ENCODE measurements at regions not wholly inside any gene's neighbourhood (a gene's known extent, or its start where the extent isn't known, plus 50 kb on each side); places are given as distances from the start of the nearest gene placed in this dataset.

- Histone ChIP-seq H3K4me2 (ENCODE audit: low read length) (no peak overlapping the region), H2AFZ (ENCODE audit: low read depth, low read length) (no peak overlapping the region), H3K27me3 (ENCODE audit: insufficient read depth, low read depth, low read length) (no peaks in the 10 kb centered on the region)
These were observed 113.0 kb upstream of the COPS8 start for GRCh38 chr2:236972491-236973342.

More at GRCh38 chr2:236972491-236973342, 113.0 kb upstream of the COPS8 start:
- Histone ChIP-seq H3K36me3 (ENCODE audit: insufficient read depth, low read length) (no peaks in the 10 kb centered on the region), H3K79me2 (replicated peaks; ENCODE audit: insufficient read depth, low read length) (no peaks in the 10 kb centered on the region), H3K9ac (ENCODE audit: low read length) (no peak overlapping the region), H4K20me1 (ENCODE audit: insufficient read depth) (no peaks in the 10 kb centered on the region), H3K9me3 (ENCODE audit: low read length) (no peaks in the 10 kb centered on the region), H3K4me3 (ENCODE audit: low read length) (no peak overlapping the region), H3F3A (ENCODE audit: insufficient read depth, low read length, poor library complexity, severe bottlenecking) (no peaks in the 10 kb centered on the region), H3K27ac (ENCODE audit: low read length) (no peak overlapping the region), H3K9me2 (ENCODE audit: insufficient read depth, low read length) (no peaks in the 10 kb centered on the region)
- TF ChIP-seq POLR2AphosphoS5 (IDR thresholded peaks at IDR 0.05) = no peak
- TF ChIP-seq RAD21 (conservative IDR thresholded peaks at IDR 0.05) = no peak
- no peak for TF ChIP-seq EZH2 (IDR thresholded peaks at IDR 0.05; ENCODE audit: borderline replicate concordance, insufficient read depth, low read length, poor library complexity, severe bottlenecking)
- no peak for TF ChIP-seq CTCF (IDR thresholded peaks at IDR 0.05; ENCODE audit: poor library complexity, severe bottlenecking)
- TF ChIP-seq TAF1 (IDR thresholded peaks at IDR 0.05; ENCODE audit: low read depth) = no peak
- no peak for TF ChIP-seq EP300 (conservative IDR thresholded peaks at IDR 0.05; ENCODE audit: poor library complexity, severe bottlenecking)
- TF ChIP-seq MXI1 (conservative IDR thresholded peaks at IDR 0.05; ENCODE audit: poor library complexity, severe bottlenecking) = no peak
- no peak for TF ChIP-seq SMC3 (conservative IDR thresholded peaks at IDR 0.05; ENCODE audit: poor library complexity)
- no peak for TF ChIP-seq REST (IDR thresholded peaks at IDR 0.05; ENCODE audit: borderline replicate concordance)

Data from neural cell (in vitro differentiated cells).